AG09319 (cell line): ENCODE measurements at regions not wholly inside any gene's neighbourhood (a gene's known extent, or its start where the extent isn't known, plus 50 kb on each side); places are given as distances from the start of the nearest gene placed in this dataset.

Experiments
- DNase-seq: peaks from one replicate; pipeline ENCODE4 v3.0.0-alpha.2; 2010; ENCODE audit warnings: low read depth; ENCODE audit errors: extremely low read depth
- TF ChIP-seq, protein P1 (sequence below): IDR thresholded peaks from 2 replicates; pipeline ENCODE4 v1.5.1; 2011; ENCODE audit warnings: low read depth, mild to moderate bottlenecking, inconsistent platforms, low read length, moderate library complexity

DNA sequence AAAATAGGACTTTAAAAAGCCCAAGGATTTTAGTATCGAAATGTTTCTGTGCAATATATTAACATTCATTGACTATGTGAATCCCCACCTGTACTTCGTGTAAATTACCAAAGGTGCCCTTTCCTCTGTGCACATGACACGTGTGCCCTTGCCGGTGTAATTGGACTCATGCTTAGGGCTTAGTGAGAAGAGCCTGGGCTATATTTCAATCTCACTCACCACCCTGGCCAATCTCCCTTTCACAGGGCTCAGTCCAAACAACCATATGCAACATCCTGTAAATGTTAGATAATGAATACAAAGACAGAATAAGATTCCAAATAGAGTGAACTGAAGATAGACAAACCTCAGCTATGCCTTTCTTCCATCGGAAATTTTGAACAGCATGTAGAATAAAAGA lies 564.3 kb downstream of the USP25 start:
- no peak for DNase-seq

DNA sequence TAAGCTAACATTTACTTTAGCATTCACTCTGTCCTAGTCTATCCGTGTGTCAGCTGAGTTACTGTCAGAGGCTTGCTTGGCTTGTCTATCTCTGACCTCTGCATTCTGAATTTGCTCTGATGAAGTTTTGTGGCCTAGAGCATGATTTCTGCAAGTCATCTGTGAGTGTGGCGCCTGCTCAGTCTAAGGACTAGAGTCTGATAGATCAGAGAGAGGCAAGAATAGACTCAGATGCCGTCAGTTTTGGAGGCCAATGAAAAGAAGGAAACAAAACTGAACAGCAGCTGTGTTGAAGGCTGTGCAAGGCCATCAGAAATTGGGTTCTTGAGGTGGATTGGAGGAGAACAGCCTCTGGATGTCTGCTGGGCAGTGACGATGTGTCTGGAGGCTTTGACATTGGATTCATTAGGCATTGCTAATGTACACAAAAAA lies 573.1 kb downstream of the USP25 start:
- TF ChIP-seq, protein P1, sequence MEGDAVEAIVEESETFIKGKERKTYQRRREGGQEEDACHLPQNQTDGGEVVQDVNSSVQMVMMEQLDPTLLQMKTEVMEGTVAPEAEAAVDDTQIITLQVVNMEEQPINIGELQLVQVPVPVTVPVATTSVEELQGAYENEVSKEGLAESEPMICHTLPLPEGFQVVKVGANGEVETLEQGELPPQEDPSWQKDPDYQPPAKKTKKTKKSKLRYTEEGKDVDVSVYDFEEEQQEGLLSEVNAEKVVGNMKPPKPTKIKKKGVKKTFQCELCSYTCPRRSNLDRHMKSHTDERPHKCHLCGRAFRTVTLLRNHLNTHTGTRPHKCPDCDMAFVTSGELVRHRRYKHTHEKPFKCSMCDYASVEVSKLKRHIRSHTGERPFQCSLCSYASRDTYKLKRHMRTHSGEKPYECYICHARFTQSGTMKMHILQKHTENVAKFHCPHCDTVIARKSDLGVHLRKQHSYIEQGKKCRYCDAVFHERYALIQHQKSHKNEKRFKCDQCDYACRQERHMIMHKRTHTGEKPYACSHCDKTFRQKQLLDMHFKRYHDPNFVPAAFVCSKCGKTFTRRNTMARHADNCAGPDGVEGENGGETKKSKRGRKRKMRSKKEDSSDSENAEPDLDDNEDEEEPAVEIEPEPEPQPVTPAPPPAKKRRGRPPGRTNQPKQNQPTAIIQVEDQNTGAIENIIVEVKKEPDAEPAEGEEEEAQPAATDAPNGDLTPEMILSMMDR = no peak
- DNase-seq = no peak

More for the DNA sequence above, 564.3 kb downstream of the USP25 start:
- TF ChIP-seq, protein P1 = no peak

DNA sequence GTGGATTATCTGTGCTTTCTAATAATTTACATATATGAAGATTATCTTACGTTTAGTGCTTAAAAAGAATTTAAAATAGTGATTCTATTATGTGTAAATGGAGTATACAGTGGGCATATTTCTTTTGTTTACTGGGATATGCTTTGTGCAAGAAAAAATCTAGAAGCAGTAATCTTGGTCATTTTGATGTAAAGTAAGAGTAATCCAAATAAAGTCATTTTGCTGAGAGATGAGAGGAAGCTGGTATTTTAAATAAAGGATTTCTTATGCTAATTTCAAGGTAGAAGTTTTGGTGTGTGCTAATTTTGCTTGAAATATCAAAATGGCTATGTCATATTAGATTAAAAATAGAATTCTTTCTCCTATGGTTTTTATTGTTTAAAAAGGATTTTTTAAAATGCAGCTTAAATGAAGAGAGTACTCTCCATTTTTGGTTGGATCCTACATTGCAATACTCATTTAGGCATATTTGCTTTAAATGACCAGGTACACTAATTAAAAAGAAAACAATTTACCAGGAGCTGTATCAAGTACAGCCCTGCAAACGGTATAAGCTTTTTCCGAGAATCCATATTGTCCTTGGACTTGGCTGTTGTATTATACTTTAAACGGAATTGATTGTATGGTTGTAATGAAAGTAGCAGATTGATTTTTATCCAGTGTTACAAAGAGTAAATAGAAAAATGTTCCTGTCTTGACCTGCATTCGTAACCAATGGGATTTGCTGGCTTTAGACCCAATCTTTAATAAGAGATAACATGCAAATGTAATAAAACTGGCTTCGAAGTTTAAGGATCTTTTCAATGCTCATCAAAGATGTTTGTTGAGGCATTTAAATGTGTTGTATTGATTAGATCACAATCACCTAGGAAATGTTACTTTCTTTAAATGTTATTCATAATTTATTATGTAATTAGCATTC lies 574.7 kb downstream of the USP25 start:
- no peak for DNase-seq
- TF ChIP-seq, protein P1 = no peak

DNA sequence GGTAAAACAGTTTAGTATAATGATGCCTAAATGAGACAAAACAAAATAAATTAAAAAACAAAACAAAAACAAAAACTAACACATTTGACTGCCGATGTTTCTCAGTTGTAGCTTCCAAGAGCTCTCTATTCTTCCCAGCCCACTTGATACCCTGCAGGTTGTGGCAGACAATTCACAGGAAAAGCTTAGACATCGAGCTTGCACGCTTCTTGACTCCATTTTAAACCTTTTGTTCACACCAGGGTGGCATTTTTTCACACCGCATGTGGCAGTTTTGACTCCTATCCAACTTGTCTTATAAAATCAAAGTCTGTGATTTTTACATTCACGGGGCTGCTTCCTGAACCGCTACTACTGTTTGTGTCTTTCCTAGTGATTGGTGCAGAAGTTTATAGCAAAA lies 575.9 kb downstream of the USP25 start:
- DNase-seq = no peak

DNA sequence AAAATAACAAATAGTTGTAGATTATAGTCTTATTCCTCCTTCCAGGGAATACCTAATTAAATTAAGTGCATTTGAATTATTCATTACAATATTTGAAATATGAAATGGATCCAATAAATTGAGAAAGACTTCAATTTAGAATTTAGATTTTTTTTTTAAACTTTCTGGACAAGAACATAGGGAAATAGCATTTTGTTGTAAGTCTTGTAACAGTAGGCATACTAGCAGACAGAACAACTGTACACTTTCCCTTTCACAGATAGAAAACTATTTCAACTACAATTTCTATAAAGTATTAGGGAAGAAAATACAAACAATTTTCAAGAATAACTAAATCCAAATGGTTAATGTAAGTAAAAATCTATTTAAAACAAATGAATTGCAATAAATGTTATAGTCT lies 577.5 kb downstream of the USP25 start:
- TF ChIP-seq, protein P1 = no peak
- no peak for DNase-seq

More for the DNA sequence above, 575.9 kb downstream of the USP25 start:
- TF ChIP-seq, protein P1 = no peak

DNA sequence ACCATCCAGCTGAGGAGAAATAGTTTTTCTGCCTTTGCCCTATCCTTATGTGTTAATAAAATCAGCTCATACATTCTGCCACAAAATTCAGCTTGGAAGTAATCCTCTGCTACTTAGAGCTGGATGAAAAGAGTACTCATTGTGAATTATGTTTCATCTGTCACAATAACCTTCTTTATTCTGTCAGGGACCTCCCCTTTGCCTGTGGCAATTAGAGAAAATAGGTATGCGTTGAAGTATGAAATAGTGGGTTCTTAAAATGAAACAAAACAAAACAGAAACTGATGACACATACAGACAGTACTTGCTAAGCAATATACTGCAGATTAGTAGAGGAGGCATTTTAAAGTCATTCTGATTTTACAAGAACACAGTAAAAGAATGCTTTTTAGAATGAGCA lies 578.5 kb downstream of the USP25 start:
- TF ChIP-seq, protein P1 = no peak
- no peak for DNase-seq

DNA sequence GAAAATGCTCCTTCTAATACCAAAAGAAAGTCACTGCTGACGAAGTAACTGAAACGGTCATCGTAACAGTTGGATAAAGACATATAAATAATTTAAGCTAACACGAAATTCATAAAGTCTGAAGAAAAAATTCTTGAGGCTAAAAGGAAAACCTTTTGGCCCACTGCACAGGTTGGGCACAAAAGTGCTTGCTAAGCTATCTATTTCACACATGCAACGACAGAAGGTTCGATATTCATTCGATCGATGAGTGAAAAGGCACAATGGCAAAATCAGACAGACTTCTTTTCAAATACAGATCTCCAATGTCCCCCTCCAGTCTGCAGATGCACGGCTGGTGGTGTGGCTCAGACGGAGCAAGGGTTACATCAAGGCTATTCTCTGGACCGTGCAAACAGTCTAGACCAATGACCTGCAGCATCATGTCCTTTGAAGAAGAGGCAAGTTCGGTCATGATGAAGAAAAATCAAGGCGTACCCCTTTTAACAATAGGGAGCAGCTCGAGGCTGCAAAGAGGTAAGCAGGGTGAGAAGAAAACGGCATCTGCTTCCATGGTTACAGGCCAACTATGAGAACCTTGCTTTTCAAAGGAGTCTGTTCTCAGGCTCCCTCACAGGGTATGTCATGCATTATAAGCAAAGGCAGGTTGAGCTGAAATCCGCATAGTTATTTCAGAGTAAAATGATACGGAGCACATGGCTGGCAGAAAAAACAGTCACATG lies 579.6 kb downstream of the USP25 start:
- DNase-seq = no peak
- TF ChIP-seq, protein P1 = no peak
